ENCODE measurements at regions not wholly inside any gene's neighbourhood (a gene's known extent, or its start where the extent isn't known, plus 50 kb on each side); places are given as distances from the start of the nearest gene placed in this dataset.
A peak's percentile ranks its signal among the peaks of the same experiment; 100 is the strongest.

GRCh38 chr1:60903591-60903990 lies 178.8 kb upstream of the NFIA start:
- H3K36me3 ChIP-seq (ENCODE audit: control insufficient read depth in 1 of 2, insufficient read depth in 2 of 2, low read depth in 1 of 2, low read length in 2 of 2), result no peaks in the 10 kb centered on the region
- H3K27ac ChIP-seq (ENCODE audit: low read length, poor library complexity, severe bottlenecking), result no peak overlapping the region
- no peak overlapping the region for H3K23ac ChIP-seq (ENCODE audit: low read length in 2 of 2)
- no peak overlapping the region for H2AK5ac ChIP-seq (ENCODE audit: low read length, severe bottlenecking)
- no peak overlapping the region for H3K4me3 ChIP-seq (ENCODE audit: insufficient read depth in 1 of 2, low read depth in 1 of 2, low read length in 2 of 2)
- peak overlapping the region; percentile 58 for H3K9ac ChIP-seq (ENCODE audit: low read length)
- H2BK15ac ChIP-seq (ENCODE audit: low read depth, poor library complexity, severe bottlenecking), result no peak overlapping the region
- no peaks in the 10 kb centered on the region for H3K79me1 ChIP-seq (replicated peaks; ENCODE audit: low read length, poor library complexity, severe bottlenecking)
- no peaks in the 10 kb centered on the region for H3K27me3 ChIP-seq (ENCODE audit: control insufficient read depth in 1 of 2, insufficient read depth in 1 of 2, low read length in 2 of 2)
- no peak overlapping the region for H4K8ac ChIP-seq (ENCODE audit: low read length)
- H3K4me2 ChIP-seq (ENCODE audit: low read length, poor library complexity, severe bottlenecking), result no peak overlapping the region
- no peak overlapping the region for H2BK120ac ChIP-seq (ENCODE audit: low read depth, low read length)
- H3K9me3 ChIP-seq (ENCODE audit: control insufficient read depth, low read length), result no peaks in the 10 kb centered on the region
- no peak overlapping the region for H2BK5ac ChIP-seq (ENCODE audit: low read depth, low read length, poor library complexity, severe bottlenecking)
- no peaks in the 10 kb centered on the region for H3K4me1 ChIP-seq (ENCODE audit: control insufficient read depth, insufficient read depth, low read depth, low read length)
- DNase-seq, result no peak
- H3K14ac ChIP-seq (ENCODE audit: low read length in 2 of 2), result no peak overlapping the region
- H4K91ac ChIP-seq (ENCODE audit: low read length), result no peak overlapping the region
- 87% methylated on average over 10 of the region's 10 CpGs for WGBS
- H2AFZ ChIP-seq (ENCODE audit: low read depth, low read length), result no peak overlapping the region
- H2BK12ac ChIP-seq (ENCODE audit: low read length in 2 of 2), result no peak overlapping the region
- H3K18ac ChIP-seq (ENCODE audit: low read depth in 1 of 2, low read length in 2 of 2), result no peak overlapping the region
- no peak overlapping the region for H3K4ac ChIP-seq (ENCODE audit: low read depth in 1 of 2, low read length in 2 of 2)

GRCh38 chr1:60899464-60899863 lies 182.9 kb upstream of the NFIA start:
- no peaks in the 10 kb centered on the region for H3K79me1 ChIP-seq (replicated peaks; ENCODE audit: low read length, poor library complexity, severe bottlenecking)
- H3K18ac ChIP-seq (ENCODE audit: low read depth in 1 of 2, low read length in 2 of 2), result no peak overlapping the region
- H3K36me3 ChIP-seq (ENCODE audit: control insufficient read depth in 1 of 2, insufficient read depth in 2 of 2, low read depth in 1 of 2, low read length in 2 of 2), result no peaks in the 10 kb centered on the region
- H3K4me1 ChIP-seq (ENCODE audit: control insufficient read depth, insufficient read depth, low read depth, low read length), result no peaks in the 10 kb centered on the region
- no peak overlapping the region for H3K4me3 ChIP-seq (ENCODE audit: insufficient read depth in 1 of 2, low read depth in 1 of 2, low read length in 2 of 2)
- no peak overlapping the region for H4K8ac ChIP-seq (ENCODE audit: low read length)
- H3K27me3 ChIP-seq (ENCODE audit: control insufficient read depth in 1 of 2, insufficient read depth in 1 of 2, low read length in 2 of 2), result no peaks in the 10 kb centered on the region
- H3K9ac ChIP-seq (ENCODE audit: low read length), result no peak overlapping the region
- no peak overlapping the region for H2BK5ac ChIP-seq (ENCODE audit: low read depth, low read length, poor library complexity, severe bottlenecking)
- H3K23ac ChIP-seq (ENCODE audit: low read length in 2 of 2), result no peak overlapping the region
- no peak overlapping the region for H2AK5ac ChIP-seq (ENCODE audit: low read length, severe bottlenecking)
- H3K9me3 ChIP-seq (ENCODE audit: control insufficient read depth, low read length), result no peaks in the 10 kb centered on the region
- no peak overlapping the region for H3K27ac ChIP-seq (ENCODE audit: low read length, poor library complexity, severe bottlenecking)
- no peak overlapping the region for H2BK120ac ChIP-seq (ENCODE audit: low read depth, low read length)
- no peak overlapping the region for H3K14ac ChIP-seq (ENCODE audit: low read length in 2 of 2)
- no peak overlapping the region for H2BK15ac ChIP-seq (ENCODE audit: low read depth, poor library complexity, severe bottlenecking)
- 53% methylated on average over 3 of the region's 3 CpGs for WGBS
- no peak overlapping the region for H2BK12ac ChIP-seq (ENCODE audit: low read length in 2 of 2)
- no peak overlapping the region for H3K4me2 ChIP-seq (ENCODE audit: low read length, poor library complexity, severe bottlenecking)
- DNase-seq, result no peak
- no peak overlapping the region for H4K91ac ChIP-seq (ENCODE audit: low read length)
- no peak overlapping the region for H2AFZ ChIP-seq (ENCODE audit: low read depth, low read length)
- H3K4ac ChIP-seq (ENCODE audit: low read depth in 1 of 2, low read length in 2 of 2), result no peak overlapping the region

- no peak overlapping the region for H2AFZ ChIP-seq (ENCODE audit: low read depth, low read length)
- H2BK5ac ChIP-seq (ENCODE audit: low read depth, low read length, poor library complexity, severe bottlenecking), result no peak overlapping the region
- no peak overlapping the region for H3K27ac ChIP-seq (ENCODE audit: low read length, poor library complexity, severe bottlenecking)
- H2BK15ac ChIP-seq (ENCODE audit: low read depth, poor library complexity, severe bottlenecking), result no peak overlapping the region
- no peak overlapping the region for H2AK5ac ChIP-seq (ENCODE audit: low read length, severe bottlenecking)
- no peaks in the 10 kb centered on the region for H3K27me3 ChIP-seq (ENCODE audit: control insufficient read depth in 1 of 2, insufficient read depth in 1 of 2, low read length in 2 of 2)
- no peak overlapping the region for H3K4ac ChIP-seq (ENCODE audit: low read depth in 1 of 2, low read length in 2 of 2)
- no peaks in the 10 kb centered on the region for H3K79me1 ChIP-seq (replicated peaks; ENCODE audit: low read length, poor library complexity, severe bottlenecking)
- DNase-seq, result no peak
- no peak overlapping the region for H4K8ac ChIP-seq (ENCODE audit: low read length)
- H2BK12ac ChIP-seq (ENCODE audit: low read length in 2 of 2), result no peak overlapping the region
- no peak overlapping the region for H3K4me3 ChIP-seq (ENCODE audit: insufficient read depth in 1 of 2, low read depth in 1 of 2, low read length in 2 of 2)
- no peak overlapping the region for H3K4me2 ChIP-seq (ENCODE audit: low read length, poor library complexity, severe bottlenecking)
- no peak overlapping the region for H3K23ac ChIP-seq (ENCODE audit: low read length in 2 of 2)
- no peaks in the 10 kb centered on the region for H3K9me3 ChIP-seq (ENCODE audit: control insufficient read depth, low read length)
- H3K9ac ChIP-seq (ENCODE audit: low read length), result no peak overlapping the region
- H3K36me3 ChIP-seq (ENCODE audit: control insufficient read depth in 1 of 2, insufficient read depth in 2 of 2, low read depth in 1 of 2, low read length in 2 of 2), result no peaks in the 10 kb centered on the region
- H2BK120ac ChIP-seq (ENCODE audit: low read depth, low read length), result no peak overlapping the region
- no peaks in the 10 kb centered on the region for H3K4me1 ChIP-seq (ENCODE audit: control insufficient read depth, insufficient read depth, low read depth, low read length)
- no peak overlapping the region for H3K18ac ChIP-seq (ENCODE audit: low read depth in 1 of 2, low read length in 2 of 2)
- no peak overlapping the region for H4K91ac ChIP-seq (ENCODE audit: low read length)
- WGBS, result 98% methylated on average over 4 of the region's 4 CpGs
- no peak overlapping the region for H3K14ac ChIP-seq (ENCODE audit: low read length in 2 of 2)
Observed at GRCh38 chr1:60898987-60899386, 183.4 kb upstream of the NFIA start.

GRCh38 chr1:60898413-60898812 lies 183.9 kb upstream of the NFIA start:
- Histone ChIP-seq H2BK15ac (ENCODE audit: low read depth, poor library complexity, severe bottlenecking) (no peak overlapping the region), H3K4me3 (ENCODE audit: insufficient read depth in 1 of 2, low read depth in 1 of 2, low read length in 2 of 2) (no peak overlapping the region), H3K27ac (ENCODE audit: low read length, poor library complexity, severe bottlenecking) (no peak overlapping the region), H3K4me1 (ENCODE audit: control insufficient read depth, insufficient read depth, low read depth, low read length) (no peaks in the 10 kb centered on the region), H3K36me3 (ENCODE audit: control insufficient read depth in 1 of 2, insufficient read depth in 2 of 2, low read depth in 1 of 2, low read length in 2 of 2) (no peaks in the 10 kb centered on the region), H3K18ac (ENCODE audit: low read depth in 1 of 2, low read length in 2 of 2) (no peak overlapping the region), H3K9ac (ENCODE audit: low read length) (no peak overlapping the region), H3K4me2 (ENCODE audit: low read length, poor library complexity, severe bottlenecking) (no peak overlapping the region), H2BK120ac (ENCODE audit: low read depth, low read length) (no peak overlapping the region), H3K79me1 (replicated peaks; ENCODE audit: low read length, poor library complexity, severe bottlenecking) (no peaks in the 10 kb centered on the region), H3K27me3 (ENCODE audit: control insufficient read depth in 1 of 2, insufficient read depth in 1 of 2, low read length in 2 of 2) (no peaks in the 10 kb centered on the region), H3K9me3 (ENCODE audit: control insufficient read depth, low read length) (no peaks in the 10 kb centered on the region), H4K8ac (ENCODE audit: low read length) (no peak overlapping the region), H2AFZ (ENCODE audit: low read depth, low read length) (no peak overlapping the region), H4K91ac (ENCODE audit: low read length) (no peak overlapping the region), H3K23ac (ENCODE audit: low read length in 2 of 2) (no peak overlapping the region), H3K4ac (ENCODE audit: low read depth in 1 of 2, low read length in 2 of 2) (no peak overlapping the region), H2BK5ac (ENCODE audit: low read depth, low read length, poor library complexity, severe bottlenecking) (no peak overlapping the region), H2AK5ac (ENCODE audit: low read length, severe bottlenecking) (no peak overlapping the region), H2BK12ac (ENCODE audit: low read length in 2 of 2) (no peak overlapping the region), H3K14ac (ENCODE audit: low read length in 2 of 2) (no peak overlapping the region)
- no peak for DNase-seq
- WGBS, result 81% methylated on average over 3 of the region's 4 CpGs
